Common myeloid progenitor, CD34-positive (primary cell): ENCODE measurements at regions not wholly inside any gene's neighbourhood (a gene's known extent, or its start where the extent isn't known, plus 50 kb on each side); places are given as distances from the start of the nearest gene placed in this dataset.

Experiments used
- CTCF ChIA-PET: fragments of 350-600 bp; sonication (Branson Sonifier 250); formaldehyde crosslinking; loops from one replicate; lab custom pipeline; 2021; ENCODE audit warnings: antibody characterized with exemption; lab: Charles Lee
- POLR2A ChIA-PET: fragments of 350-600 bp; sonication (Branson Sonifier 250); formaldehyde crosslinking; loops from one replicate; lab custom pipeline; 2021; ENCODE audit warnings: antibody characterized with exemption; lab: Charles Lee
- DNase-seq, 3 donors: peaks; one replicate each; pipeline versions ENCODE4 v3.0.0 to v3.0.0-alpha.2; 2013
- H3K27ac ChIP-seq, 2 experiments: 1 replicate in 1 of 2; 2 replicates in 1 of 2; pipeline ENCODE4 v1.7.0; 2013; ENCODE audit warnings: inconsistent platforms in 2 of 2, low read length in 2 of 2, mild to moderate bottlenecking in 2 of 2, low read depth in 1 of 2, moderate library complexity in 1 of 2; ENCODE audit not compliant: severe bottlenecking in 2 of 2, insufficient read depth in 1 of 2, poor library complexity in 1 of 2
- H3K27me3 ChIP-seq, 5 experiments: replicated peaks in 2 of 5; 1 replicate in 3 of 5; 2 replicates in 2 of 5; pipeline versions ENCODE4 v1.6.1 to v1.7.0; 2013; ENCODE audit warnings: low read length in 4 of 5, mild to moderate bottlenecking in 2 of 5, moderate library complexity in 2 of 5, inconsistent platforms in 1 of 5; ENCODE audit not compliant: insufficient read depth in 5 of 5, control insufficient read depth in 4 of 5
- H3K36me3 ChIP-seq, 4 experiments: 1 replicate in 2 of 4; 2 replicates in 2 of 4; pipeline versions ENCODE4 v1.6.1 to v1.7.0; 2013; ENCODE audit warnings: low read length in 3 of 4, control low read depth in 1 of 4, mild to moderate bottlenecking in 1 of 4; ENCODE audit not compliant: control insufficient read depth in 4 of 4, insufficient read depth in 4 of 4
- H3K4me1 ChIP-seq, 4 experiments: 1 replicate in 3 of 4; 2 replicates in 1 of 4; pipeline versions ENCODE4 v1.6.1 to v1.7.1; 2013; ENCODE audit warnings: low read length in 3 of 4, mild to moderate bottlenecking in 3 of 4, control low read depth in 1 of 4, inconsistent platforms in 1 of 4, moderate library complexity in 1 of 4; ENCODE audit not compliant: control insufficient read depth in 4 of 4, insufficient read depth in 4 of 4; ENCODE audit errors: control extremely low read depth in 1 of 4
- H3K4me3 ChIP-seq, 7 experiments: 1 replicate in 4 of 7; 2 replicates in 3 of 7; pipeline versions ENCODE4 v1.5.1 to v1.7.0; 2013; ENCODE audit warnings: mild to moderate bottlenecking in 7 of 7, low read length in 6 of 7, moderate library complexity in 6 of 7, inconsistent platforms in 2 of 7, low read depth in 2 of 7, control low read depth in 1 of 7; ENCODE audit not compliant: insufficient read depth in 4 of 7, control insufficient read depth in 1 of 7; ENCODE audit errors: extremely low read depth in 1 of 7
- H3K9me3 ChIP-seq, 5 experiments: 1 replicate in 4 of 5; 2 replicates in 1 of 5; pipeline versions ENCODE4 v1.6.1 to v1.7.1; 2013; ENCODE audit warnings: low read length in 4 of 5, mild to moderate bottlenecking in 2 of 5, inconsistent platforms in 1 of 5, low read depth in 1 of 5, moderate library complexity in 1 of 5; ENCODE audit not compliant: control insufficient read depth in 4 of 5, insufficient read depth in 2 of 5; ENCODE audit errors: control extremely low read depth in 1 of 5
- WGBS: methylation state at CpG from one replicate; pipeline ENCODE4 v1.1.5; 2013; ENCODE audit not compliant: insufficient coverage; 5-methylcytosine and 5-hydroxymethylcytosine counted together

DNA sequence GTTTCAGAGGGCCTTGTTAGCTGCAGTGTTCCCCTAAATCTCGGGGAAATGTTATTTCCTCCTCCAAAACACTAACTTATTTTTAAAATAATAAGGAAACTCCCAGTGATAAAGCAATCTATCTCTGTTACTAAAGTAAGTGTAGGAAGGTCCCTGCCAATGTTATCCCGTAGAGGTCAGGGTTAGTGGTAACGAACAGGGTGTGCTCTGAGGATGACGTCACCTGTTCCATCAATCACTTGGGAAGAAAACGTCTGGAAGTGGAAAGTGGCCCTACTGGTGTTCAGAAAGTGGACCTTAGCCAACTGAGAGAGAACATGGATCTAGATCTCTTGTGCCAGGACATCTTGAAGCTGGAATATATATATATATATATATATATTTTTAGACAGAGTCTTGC, 249.5 kb downstream of the BCOR start:
- ChIA-PET CTCF (interaction anchor here (0.6 kb wide), 2 partner anchors 11 to 621 kb away, joined by 3 read pairs; no protein-coding TSS in a partner anchor), POLR2A (no interaction called here)
- H3K9me3 ChIP-seq: no peaks in the 10 kb centered on the region
- H3K36me3 ChIP-seq: no peaks in the 10 kb centered on the region
- H3K27me3 ChIP-seq: no peaks in the 10 kb centered on the region
- no peak overlapping the region for H3K27ac ChIP-seq
- H3K4me3 ChIP-seq: no peak overlapping the region
- DNase-seq: no peak
- 75% methylated on average over 4 of the region's 5 CpGs for WGBS
- peaks cover 0 to 34% (median 17%) of the 10 kb centered on the region in 4 experiments for H3K4me1 ChIP-seq

GRCh38 chrX:39848900-39849299, 248.9 kb downstream of the BCOR start:
- Histone ChIP-seq H3K4me1 (peaks cover 0 to 40% (median 22%) of the 10 kb centered on the region in 4 experiments), H3K27ac (no peak overlapping the region), H3K27me3 (no peaks in the 10 kb centered on the region), H3K9me3 (no peaks in the 10 kb centered on the region), H3K36me3 (no peaks in the 10 kb centered on the region), H3K4me3 (no peak overlapping the region)
- WGBS: 82% methylated on average over 7 of the region's 7 CpGs
- no peak for DNase-seq
- ChIA-PET CTCF (interaction anchor here (0.6 to 1.1 kb wide), 2 partner anchors 12 to 17 kb away, joined by 3 read pairs; no protein-coding TSS in a partner anchor), POLR2A (no interaction called here)

DNA sequence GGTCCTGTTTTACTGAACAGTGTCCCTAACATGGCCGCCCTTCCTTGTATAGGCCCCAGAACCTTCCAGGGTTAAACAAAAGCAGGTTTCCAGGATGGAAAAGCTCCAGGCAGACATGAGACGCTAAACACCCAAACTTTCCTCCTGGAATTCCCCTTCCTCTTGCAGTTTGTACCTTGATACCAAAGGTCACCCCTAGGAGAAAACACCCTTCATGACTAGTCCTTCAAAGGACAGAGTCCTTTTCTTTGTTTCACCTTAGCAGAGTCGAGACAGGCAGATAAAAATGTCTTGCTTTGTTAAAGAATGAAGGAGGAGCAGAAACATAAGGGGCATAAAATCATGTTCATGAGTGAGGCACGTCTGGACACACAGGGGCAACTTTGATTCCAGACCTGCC, 247.5 kb downstream of the BCOR start:
- no peak for DNase-seq
- Histone ChIP-seq H3K27ac (no peak overlapping the region), H3K4me1 (peaks cover 0 to 53% (median 33%) of the 10 kb centered on the region in 4 experiments), H3K9me3 (no peaks in the 10 kb centered on the region), H3K27me3 (no peaks in the 10 kb centered on the region), H3K4me3 (no peak overlapping the region), H3K36me3 (no peaks in the 10 kb centered on the region)
- 69% methylated on average over 3 of the region's 4 CpGs for WGBS
- POLR2A ChIA-PET: no interaction called here
- CTCF ChIA-PET: interaction anchor here (0.5 to 1.5 kb wide), 4 partner anchors 22 to 348 kb away, joined by 3 to 4 read pairs (median 3); no protein-coding TSS in a partner anchor

GRCh38 chrX:39850630-39851152, 247.1 kb downstream of the BCOR start:
- Histone ChIP-seq H3K9me3 (no peaks in the 10 kb centered on the region), H3K4me3 (no peak overlapping the region), H3K27me3 (no peaks in the 10 kb centered on the region), H3K36me3 (no peaks in the 10 kb centered on the region), H3K27ac (no peak overlapping the region), H3K4me1 (peaks cover 0 to 58% (median 38%) of the 10 kb centered on the region in 4 experiments)
- ChIA-PET CTCF (interaction anchor here (0.5 to 1.5 kb wide), 6 partner anchors 22 to 348 kb away, joined by 3 to 4 read pairs (median 3); no protein-coding TSS in a partner anchor), POLR2A (no interaction called here)
- peak in 2 of 3 donors; percentile 90 to 93 for DNase-seq
- no CpG with 5 or more reads among the region's 3 CpGs for WGBS

- no peaks in the 10 kb centered on the region for H3K9me3 ChIP-seq
- ChIA-PET POLR2A (no interaction called here), CTCF (interaction anchor here (1.3 to 1.5 kb wide), 2 partner anchors 51 to 95 kb away, joined by 3 to 4 read pairs; no protein-coding TSS in a partner anchor)
- peaks cover 0 to 70% (median 47%) of the 10 kb centered on the region in 4 experiments for H3K4me1 ChIP-seq
- 75% methylated on average over 4 of the region's 5 CpGs for WGBS
- H3K36me3 ChIP-seq: no peaks in the 10 kb centered on the region
- H3K4me3 ChIP-seq: no peak overlapping the region
- H3K27ac ChIP-seq: no peak overlapping the region
- no peaks in the 10 kb centered on the region for H3K27me3 ChIP-seq
- no peak for DNase-seq
Measured at GRCh38 chrX:39851745-39852455, 245.9 kb downstream of the BCOR start.

DNA sequence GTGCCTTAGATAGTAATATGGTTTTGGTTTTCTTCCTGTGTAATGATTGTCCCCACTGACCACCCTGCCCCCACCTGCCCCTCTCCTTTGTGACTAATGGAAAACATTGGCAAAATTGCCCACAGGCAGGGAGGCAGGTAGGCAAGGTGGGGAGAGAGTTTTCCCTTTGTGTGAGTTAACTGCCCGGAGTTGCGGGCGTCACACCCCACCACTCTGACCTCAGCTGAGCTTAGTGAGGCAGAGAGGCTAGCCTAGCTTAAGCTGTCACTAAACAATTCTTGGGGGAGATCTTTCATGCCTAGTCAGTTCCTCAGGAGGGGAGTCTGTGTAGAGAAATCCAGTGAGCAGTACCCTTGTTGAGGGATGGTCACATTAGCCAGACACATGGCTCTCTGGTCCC, 245.3 kb downstream of the BCOR start:
- no peaks in the 10 kb centered on the region for H3K36me3 ChIP-seq
- ChIA-PET POLR2A (no interaction called here), CTCF (no interaction called here)
- H3K27me3 ChIP-seq: no peaks in the 10 kb centered on the region
- H3K9me3 ChIP-seq: no peaks in the 10 kb centered on the region
- H3K4me1 ChIP-seq: peaks cover 0 to 72% (median 47%) of the 10 kb centered on the region in 4 experiments
- DNase-seq: no peak
- no peak overlapping the region for H3K4me3 ChIP-seq
- WGBS: no CpG with 5 or more reads among the region's 3 CpGs
- H3K27ac ChIP-seq: no peak overlapping the region
